B cell (primary cell): ENCODE measurements at regions not wholly inside any gene's neighbourhood (a gene's known extent, or its start where the extent isn't known, plus 50 kb on each side); places are given as distances from the start of the nearest gene placed in this dataset.

Experiments used
- ATAC-seq: fragments of 200-7000 bp; cut with Tn5 transposase; one replicate; pipeline ENCODE4 v1.10.0; 2021; ENCODE audit warnings: low read depth, mild to moderate bottlenecking, moderate number of reproducible peaks, moderate library complexity
- CTCF ChIA-PET: fragments of 350-600 bp; sonication (Branson Sonifier 250); formaldehyde crosslinking; loops from one replicate; lab custom pipeline; 2021; ENCODE audit warnings: antibody characterized with exemption, inconsistent platforms; lab: Charles Lee
- POLR2A ChIA-PET: fragments of 350-600 bp; sonication (Branson Sonifier 250); formaldehyde crosslinking; loops from one replicate; lab custom pipeline; 2021; ENCODE audit warnings: antibody characterized with exemption; lab: Charles Lee
- DNase-seq: peaks from one replicate; pipeline ENCODE4 v3.0.0; 2013
- H2AFZ ChIP-seq: 2 replicates; pipeline ENCODE4 v1.6.1; 2012; ENCODE audit warnings: mild to moderate bottlenecking, low read depth, low read length; ENCODE audit not compliant: insufficient read depth, poor library complexity, severe bottlenecking
- H3K27ac ChIP-seq, 2 donors: 1 replicate in 1 of 2; 2 replicates in 1 of 2; pipeline ENCODE4 v1.5.1; 2012 to 2013; ENCODE audit warnings: low read length in 2 of 2, mild to moderate bottlenecking in 2 of 2, moderate library complexity in 1 of 2
- H3K27me3 ChIP-seq, 4 experiments: fragments of 200-600 bp in 1 of 4; sonication (generic) in 1 of 4; replicated peaks in 1 of 4; 1 replicate in 2 of 4; 2 replicates in 2 of 4; pipeline versions ENCODE4 v1.6.1 to v1.7.0; 2013 to 2016; ENCODE audit warnings: low read length in 3 of 4, mild to moderate bottlenecking in 2 of 4, mixed read lengths in 1 of 4, moderate library complexity in 1 of 4; ENCODE audit not compliant: insufficient read depth in 4 of 4, control insufficient read depth in 3 of 4; ENCODE audit errors: control extremely low read depth in 1 of 4
- H3K36me3 ChIP-seq, 2 experiments: replicated peaks in 1 of 2; 1 replicate in 1 of 2; 2 replicates in 1 of 2; pipeline versions ENCODE4 v1.6.1 to v1.7.1; 2013; ENCODE audit warnings: low read length in 1 of 2; ENCODE audit not compliant: insufficient read depth in 2 of 2, control insufficient read depth in 1 of 2; ENCODE audit errors: control extremely low read depth in 1 of 2, extremely low read depth in 1 of 2
- H3K4me1 ChIP-seq, 2 donors: fragments of 200-600 bp in 1 of 2; sonication (generic) in 1 of 2; 1 replicate in 1 of 2; 2 replicates in 1 of 2; pipeline versions ENCODE4 v1.5.1 to v1.6.1; 2013 to 2017; ENCODE audit warnings: low read length in 2 of 2; ENCODE audit not compliant: control insufficient read depth in 2 of 2, insufficient read depth in 2 of 2
- H3K4me2 ChIP-seq: replicated peaks from 2 replicates; pipeline ENCODE3; 2012; ENCODE audit warnings: mild to moderate bottlenecking, low read depth, low read length; ENCODE audit not compliant: poor library complexity, severe bottlenecking
- H3K4me3 ChIP-seq, 5 experiments: fragments of 200-600 bp in 1 of 5; sonication (generic) in 1 of 5; 1 replicate in 3 of 5; 2 replicates in 2 of 5; pipeline versions ENCODE4 v1.5.1 to v1.7.0; 2011 to 2016; ENCODE audit warnings: low read length in 4 of 5, mild to moderate bottlenecking in 4 of 5, low read depth in 2 of 5, control low read depth in 1 of 5, moderate library complexity in 1 of 5; ENCODE audit not compliant: insufficient read depth in 1 of 5; ENCODE audit errors: control extremely low read depth in 1 of 5, extremely low read depth in 1 of 5
- H3K79me2 ChIP-seq: fragments of 200-600 bp; sonication (generic); one replicate; pipeline ENCODE4 v1.6.0; 2016; ENCODE audit warnings: low read length; ENCODE audit not compliant: control insufficient read depth, insufficient read depth
- H3K9ac ChIP-seq: fragments of 200-600 bp; sonication (generic); 2 replicates; pipeline ENCODE4 v1.6.1; 2017; ENCODE audit warnings: mild to moderate bottlenecking, low read length, moderate library complexity
- H3K9me3 ChIP-seq, 3 donors: one replicate each; pipeline versions ENCODE4 v1.6.1 to v1.7.1; 2013; ENCODE audit warnings: low read length in 2 of 3; ENCODE audit not compliant: control insufficient read depth in 2 of 3, insufficient read depth in 1 of 3; ENCODE audit errors: control extremely low read depth in 1 of 3
- H4K20me1 ChIP-seq: 2 replicates; pipeline ENCODE4 v1.6.0; 2012; ENCODE audit warnings: mild to moderate bottlenecking, low read length; ENCODE audit not compliant: insufficient read depth, control insufficient read depth, poor library complexity, severe bottlenecking
- H3K27ac Mint-ChIP-seq: one replicate; pipeline ENCODE4 v1.8.0; 2021; ENCODE audit warnings: mixed read lengths
- H3K27me3 Mint-ChIP-seq: one replicate; pipeline ENCODE4 v1.8.0; 2021; ENCODE audit warnings: mixed read lengths
- H3K4me1 Mint-ChIP-seq: one replicate; pipeline ENCODE4 v1.8.0; 2021; ENCODE audit warnings: mixed read lengths
- H3K4me3 Mint-ChIP-seq: one replicate; pipeline ENCODE4 v1.8.0; 2021; ENCODE audit warnings: mixed read lengths
- H3K9me3 Mint-ChIP-seq: one replicate; pipeline ENCODE4 v1.8.0; 2022; ENCODE audit warnings: mixed read lengths; ENCODE audit not compliant: insufficient read depth
- EZH2 ChIP-seq: IDR thresholded peaks from 2 replicates; pipeline ENCODE4 v1.6.1; 2012; ENCODE audit warnings: borderline replicate concordance, low read depth, mild to moderate bottlenecking, moderate library complexity, low read length; ENCODE audit not compliant: insufficient read depth, poor library complexity, severe bottlenecking
- WGBS: methylation state at CpG from one replicate; pipeline ENCODE4 v1.1.5; 2013; ENCODE audit warnings: missing lambda C conversion rate; ENCODE audit not compliant: insufficient coverage; 5-methylcytosine and 5-hydroxymethylcytosine counted together
- intact Hi-C: fragments of 100-400 bp; cut with micrococcal nuclease; formaldehyde crosslinking; loops from one replicate; pipeline ENCODE4 v1.10.0; 2022
- TF ChIP-seq, protein P1 (sequence below): fragments of 200-600 bp; IDR thresholded peaks from one replicate; pipeline ENCODE4 v1.8.0; 2022; ENCODE audit warnings: antibody characterized with exemption, mild to moderate bottlenecking

- no peak overlapping the region for H3K4me2 ChIP-seq
These were observed 109.7 kb upstream of the GADL1 start for GRCh38 chr3:31004025-31004678.

DNA sequence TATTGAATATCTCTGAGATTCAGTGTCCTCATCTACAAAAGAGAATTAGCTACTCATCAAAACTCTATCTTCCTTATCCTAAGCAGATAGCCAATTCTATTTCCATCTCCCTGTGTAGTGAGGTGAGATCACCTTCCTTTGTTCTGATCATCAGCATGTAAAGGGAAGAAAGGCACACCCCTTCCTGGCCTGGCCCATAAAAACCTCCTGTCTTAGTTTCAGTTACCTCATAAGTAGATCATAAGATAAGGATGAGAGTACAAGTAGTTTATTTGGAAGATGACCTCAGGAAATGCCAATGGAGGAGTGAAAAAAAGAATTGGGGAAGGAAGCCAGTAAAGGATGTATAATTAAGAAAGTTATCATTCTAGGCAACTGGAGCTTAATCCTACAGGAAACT lies 114.5 kb upstream of the GADL1 start:
- no peak for TF ChIP-seq EZH2
- TF ChIP-seq, protein P1, sequence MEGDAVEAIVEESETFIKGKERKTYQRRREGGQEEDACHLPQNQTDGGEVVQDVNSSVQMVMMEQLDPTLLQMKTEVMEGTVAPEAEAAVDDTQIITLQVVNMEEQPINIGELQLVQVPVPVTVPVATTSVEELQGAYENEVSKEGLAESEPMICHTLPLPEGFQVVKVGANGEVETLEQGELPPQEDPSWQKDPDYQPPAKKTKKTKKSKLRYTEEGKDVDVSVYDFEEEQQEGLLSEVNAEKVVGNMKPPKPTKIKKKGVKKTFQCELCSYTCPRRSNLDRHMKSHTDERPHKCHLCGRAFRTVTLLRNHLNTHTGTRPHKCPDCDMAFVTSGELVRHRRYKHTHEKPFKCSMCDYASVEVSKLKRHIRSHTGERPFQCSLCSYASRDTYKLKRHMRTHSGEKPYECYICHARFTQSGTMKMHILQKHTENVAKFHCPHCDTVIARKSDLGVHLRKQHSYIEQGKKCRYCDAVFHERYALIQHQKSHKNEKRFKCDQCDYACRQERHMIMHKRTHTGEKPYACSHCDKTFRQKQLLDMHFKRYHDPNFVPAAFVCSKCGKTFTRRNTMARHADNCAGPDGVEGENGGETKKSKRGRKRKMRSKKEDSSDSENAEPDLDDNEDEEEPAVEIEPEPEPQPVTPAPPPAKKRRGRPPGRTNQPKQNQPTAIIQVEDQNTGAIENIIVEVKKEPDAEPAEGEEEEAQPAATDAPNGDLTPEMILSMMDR: no peak
- DNase-seq (no peak), ATAC-seq (no peak)
- Histone ChIP-seq H3K27me3 (no peaks in the 10 kb centered on the region), H3K4me2 (no peak overlapping the region), H2AFZ (no peak overlapping the region), H3K9ac (no peak overlapping the region), H3K27ac (no peak overlapping the region), H4K20me1 (no peaks in the 10 kb centered on the region), H3K79me2 (no peaks in the 10 kb centered on the region), H3K9me3 (no peaks in the 10 kb centered on the region), H3K4me3 (no peak overlapping the region), H3K36me3 (no peaks in the 10 kb centered on the region), H3K4me1 (no peaks in the 10 kb centered on the region)
- H3K27me3 Mint-ChIP-seq: peaks cover 3% of the 10 kb centered on the region
- no peak overlapping the region for H3K27ac Mint-ChIP-seq
- no peaks in the 10 kb centered on the region for H3K9me3 Mint-ChIP-seq
- CTCF ChIA-PET: no interaction called here
- H3K4me3 Mint-ChIP-seq: no peak overlapping the region
- POLR2A ChIA-PET: no interaction called here
- intact Hi-C loops: no loop called here
- no peaks in the 10 kb centered on the region for H3K4me1 Mint-ChIP-seq

More at GRCh38 chr3:31004025-31004678, 109.7 kb upstream of the GADL1 start:
- CTCF ChIA-PET: no interaction called here
- no peak overlapping the region for H3K4me3 ChIP-seq
- Mint-ChIP-seq H3K9me3 (no peaks in the 10 kb centered on the region), H3K4me1 (no peaks in the 10 kb centered on the region), H3K27ac (no peak overlapping the region), H3K4me3 (no peak overlapping the region), H3K27me3 (peaks cover 7% of the 10 kb centered on the region)
- TF ChIP-seq EZH2: no peak
- TF ChIP-seq, protein P1: no peak
- H3K27ac ChIP-seq: no peak overlapping the region
- no peaks in the 10 kb centered on the region for H3K79me2 ChIP-seq
- no peak overlapping the region for H3K9ac ChIP-seq
- intact Hi-C loops: no loop called here
- no peak for ATAC-seq
- no peaks in the 10 kb centered on the region for H3K4me1 ChIP-seq
- DNase-seq: no peak
- no peaks in the 10 kb centered on the region for H3K27me3 ChIP-seq
- no peaks in the 10 kb centered on the region for H3K9me3 ChIP-seq
- no peak overlapping the region for H2AFZ ChIP-seq
- POLR2A ChIA-PET: no interaction called here
- 86% methylated on average over 1 of the region's 3 CpGs for WGBS
- no peaks in the 10 kb centered on the region for H3K36me3 ChIP-seq
- H4K20me1 ChIP-seq: no peaks in the 10 kb centered on the region
